Astrocyte (in vitro differentiated cells and primary cell): ENCODE measurements at regions not wholly inside any gene's neighbourhood (a gene's known extent, or its start where the extent isn't known, plus 50 kb on each side); places are given as distances from the start of the nearest gene placed in this dataset.

Source experiments
- CTCF ChIP-seq: IDR thresholded peaks from 2 replicates; pipeline ENCODE4 v1.5.1; 2011; ENCODE audit warnings: low read depth, mild to moderate bottlenecking, inconsistent platforms, low read length, moderate library complexity; ENCODE audit not compliant: insufficient read depth
- EZH2 ChIP-seq: IDR thresholded peaks from 2 replicates; pipeline ENCODE4 v1.6.1; 2012; ENCODE audit warnings: mild to moderate bottlenecking, low read length, inconsistent platforms; ENCODE audit not compliant: insufficient read depth

GRCh38 chr4:137156807-137157206 is 375.5 kb downstream of the PCDH18 start:
- TF ChIP-seq CTCF = no peak
- TF ChIP-seq EZH2 = no peak
